ENCODE measurements at regions not wholly inside any gene's neighbourhood (a gene's known extent, or its start where the extent isn't known, plus 50 kb on each side); places are given as distances from the start of the nearest gene placed in this dataset.

DNA sequence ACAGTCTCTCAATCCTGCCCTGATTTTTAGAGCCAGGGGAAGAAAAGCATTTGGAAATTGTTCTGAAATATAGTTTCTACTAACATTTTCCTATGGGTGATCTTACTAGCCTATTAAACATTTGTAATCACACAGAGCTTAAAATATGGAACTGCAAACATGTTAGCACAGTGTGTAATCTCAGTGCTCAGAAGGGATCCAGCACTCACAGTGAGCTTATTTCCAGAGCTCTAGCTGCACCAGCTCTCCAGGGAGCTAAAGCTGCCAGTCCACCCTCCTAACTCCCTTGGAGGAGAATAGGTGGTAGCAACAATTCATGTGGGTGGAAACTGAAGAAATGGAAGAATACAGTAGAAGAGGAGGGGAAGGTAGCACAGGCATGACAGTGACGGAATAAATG is 64.9 kb upstream of the SYT1 start:
- no peak for TF ChIP-seq ZIC2 (tag by site-specific recombination; IDR thresholded peaks at IDR 0.05)
- no peak for TF ChIP-seq ZNF449 (tag by site-specific recombination; IDR thresholded peaks at IDR 0.05)
- TF ChIP-seq ZNF747 (tag by site-specific recombination; IDR thresholded peaks at IDR 0.05), result no peak
- TF ChIP-seq ZNF677 (tag by site-specific recombination; IDR thresholded peaks at IDR 0.05), result no peak
- TF ChIP-seq ZNF335 (tag by site-specific recombination; conservative IDR thresholded peaks at IDR 0.05), result no peak
- no peak for TF ChIP-seq ZNF423 (tag by site-specific recombination; IDR thresholded peaks at IDR 0.05)
- no peak for TF ChIP-seq ZNF24 (tag by site-specific recombination; IDR thresholded peaks at IDR 0.05)
- no peak for TF ChIP-seq ZNF658 (tag by site-specific recombination; IDR thresholded peaks at IDR 0.05)
- H3K9me3 ChIP-seq (ENCODE audit: control insufficient read depth, insufficient read depth, low read depth, low read length), result no peaks in the 10 kb centered on the region
- H3K4me3 ChIP-seq (ENCODE audit: low read depth, low read length), result no peak overlapping the region
- no peaks in the 10 kb centered on the region for H3K4me1 ChIP-seq (ENCODE audit: control insufficient read depth, insufficient read depth, low read length)
- H3K27ac ChIP-seq (ENCODE audit: extremely low read depth, low read depth, low read length), result no peak overlapping the region
- ChIA-PET POLR2A (no interaction called here), CTCF (no interaction called here)
- H3K36me3 ChIP-seq (ENCODE audit: control insufficient read depth in 2 of 2, insufficient read depth in 1 of 2, low read length in 2 of 2), result no peaks in the 10 kb centered on the region

DNA sequence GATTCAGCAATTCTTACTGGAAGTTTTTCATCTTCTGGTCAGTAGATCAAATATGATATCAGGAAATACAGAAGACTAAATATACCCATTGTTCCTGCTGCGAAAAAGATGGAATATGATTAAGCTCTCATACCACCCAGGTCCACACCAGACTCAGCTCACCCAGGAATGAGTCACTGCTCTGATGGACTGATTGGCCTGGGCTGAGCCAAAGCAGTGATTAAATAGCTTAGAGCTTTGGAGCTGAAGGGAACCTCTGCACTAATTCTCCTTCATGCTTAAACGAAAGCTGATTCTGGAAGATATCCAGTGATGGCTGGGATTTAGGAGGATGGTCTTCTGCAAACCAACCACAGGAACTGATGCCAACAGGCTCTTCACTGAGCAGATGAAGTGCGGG is 62.0 kb upstream of the SYT1 start:
- CTCF ChIA-PET, result no interaction called here
- TF ChIP-seq ZNF24 (tag by site-specific recombination; IDR thresholded peaks at IDR 0.05), result no peak
- TF ChIP-seq ZBTB20 (tag by site-specific recombination; IDR thresholded peaks at IDR 0.05), result no peak
- TF ChIP-seq TCF7L2 (IDR thresholded peaks at IDR 0.05; ENCODE audit: borderline replicate concordance, low read depth, low read length), result no peak
- TF ChIP-seq ZNF423 (tag by site-specific recombination; IDR thresholded peaks at IDR 0.05), result no peak
- no peak for TF ChIP-seq OSR2 (tag by site-specific recombination; IDR thresholded peaks at IDR 0.05)
- TF ChIP-seq ZNF426 (tag by site-specific recombination; IDR thresholded peaks at IDR 0.05), result no peak
- TF ChIP-seq PATZ1 (tag by site-specific recombination; IDR thresholded peaks at IDR 0.05), result no peak
- no peak for TF ChIP-seq GLI4 (tag by site-specific recombination; IDR thresholded peaks at IDR 0.05)
- TF ChIP-seq, protein P1, sequence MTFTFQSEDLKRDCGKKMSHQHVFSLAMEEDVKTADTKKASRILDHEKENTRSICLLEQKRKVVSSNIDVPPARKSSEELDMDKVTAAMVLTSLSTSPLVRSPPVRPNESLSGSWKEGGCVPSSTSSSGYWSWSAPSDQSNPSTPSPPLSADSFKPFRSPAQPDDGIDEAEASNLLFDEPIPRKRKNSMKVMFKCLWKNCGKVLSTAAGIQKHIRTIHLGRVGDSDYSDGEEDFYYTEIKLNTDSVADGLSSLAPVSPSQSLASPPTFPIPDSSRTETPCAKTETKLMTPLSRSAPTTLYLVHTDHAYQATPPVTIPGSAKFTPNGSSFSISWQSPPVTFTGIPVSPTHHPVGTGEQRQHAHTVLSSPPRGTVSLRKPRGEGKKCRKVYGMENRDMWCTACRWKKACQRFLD (tag by site-specific recombination; IDR thresholded peaks at IDR 0.05), result no peak
- no peak for TF ChIP-seq ZNF350 (tag by site-specific recombination; IDR thresholded peaks at IDR 0.05)
- no peak for TF ChIP-seq ZNF302 (tag by site-specific recombination; IDR thresholded peaks at IDR 0.05; ENCODE audit: low read depth)
- TF ChIP-seq ZIC2 (tag by site-specific recombination; IDR thresholded peaks at IDR 0.05), result no peak
- no peak for TF ChIP-seq ELK4 (IDR thresholded peaks at IDR 0.05; ENCODE audit: borderline replicate concordance, low read depth, low read length)
- no peak for TF ChIP-seq ZNF777 (tag by site-specific recombination; IDR thresholded peaks at IDR 0.05; ENCODE audit: borderline replicate concordance)
- H3K27ac ChIP-seq (ENCODE audit: extremely low read depth, low read depth, low read length), result no peak overlapping the region
- POLR2A ChIA-PET, result no interaction called here
- no peaks in the 10 kb centered on the region for H3K4me1 ChIP-seq (ENCODE audit: control insufficient read depth, insufficient read depth, low read length)
- H3K4me3 ChIP-seq (ENCODE audit: low read depth, low read length), result no peak overlapping the region
- H3K36me3 ChIP-seq (ENCODE audit: control insufficient read depth in 2 of 2, insufficient read depth in 1 of 2, low read length in 2 of 2), result no peaks in the 10 kb centered on the region
- H3K9me3 ChIP-seq (ENCODE audit: control insufficient read depth, insufficient read depth, low read depth, low read length), result no peaks in the 10 kb centered on the region

Data from HEK293 (cell line).